GM21381 (cell line): ENCODE measurements at regions not wholly inside any gene's neighbourhood (a gene's known extent, or its start where the extent isn't known, plus 50 kb on each side); places are given as distances from the start of the nearest gene placed in this dataset.
"Not testable (repeated sequence)": the region's sequence is repeated elsewhere in the genome, so short reads cannot be mapped to it uniquely, and the experiment has no call there.

Source experiments
- ATAC-seq: cut with Tn5 transposase; IDR thresholded peaks from one replicate; pipeline ENCODE4 v1.9.1; 2021; ENCODE audit warnings: mild to moderate bottlenecking, moderate library complexity; ENCODE audit not compliant: unreplicated experiment

DNA sequence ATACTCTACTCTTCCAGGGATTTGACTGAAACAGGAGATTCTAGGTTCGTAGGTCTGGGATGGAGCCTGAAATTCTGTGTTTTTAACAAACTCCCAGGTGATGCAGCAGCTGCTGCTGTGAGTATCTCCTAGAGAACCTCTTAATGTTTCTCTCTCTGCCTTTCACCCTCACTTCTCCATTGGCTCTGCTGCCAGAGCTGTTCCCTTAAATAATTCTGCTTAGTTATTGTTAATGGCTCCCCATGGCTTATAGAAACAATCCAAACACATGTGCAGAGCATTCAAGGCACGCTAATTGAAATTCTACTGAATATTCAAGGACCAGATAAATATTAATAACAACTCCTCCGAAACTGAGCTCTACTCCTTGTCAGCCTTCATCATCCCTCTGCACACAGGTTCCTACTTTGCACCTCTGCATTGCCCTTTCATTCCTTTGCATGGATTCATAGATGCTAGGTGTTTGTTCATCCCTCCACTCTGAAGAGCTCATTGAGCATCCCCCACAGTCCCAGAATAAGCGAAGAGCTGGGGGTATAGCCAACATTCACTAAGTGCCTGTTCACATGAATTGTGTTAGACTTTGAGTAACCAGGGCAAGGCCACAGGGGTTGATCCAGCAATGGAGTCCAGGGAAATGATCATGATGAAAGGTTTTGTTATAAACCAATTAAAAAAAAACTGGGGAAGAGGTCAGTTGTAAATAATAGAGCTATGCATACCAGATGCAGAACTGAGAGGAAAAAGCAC, 488.4 kb upstream of the JAG1 start:
- no peak for ATAC-seq

DNA sequence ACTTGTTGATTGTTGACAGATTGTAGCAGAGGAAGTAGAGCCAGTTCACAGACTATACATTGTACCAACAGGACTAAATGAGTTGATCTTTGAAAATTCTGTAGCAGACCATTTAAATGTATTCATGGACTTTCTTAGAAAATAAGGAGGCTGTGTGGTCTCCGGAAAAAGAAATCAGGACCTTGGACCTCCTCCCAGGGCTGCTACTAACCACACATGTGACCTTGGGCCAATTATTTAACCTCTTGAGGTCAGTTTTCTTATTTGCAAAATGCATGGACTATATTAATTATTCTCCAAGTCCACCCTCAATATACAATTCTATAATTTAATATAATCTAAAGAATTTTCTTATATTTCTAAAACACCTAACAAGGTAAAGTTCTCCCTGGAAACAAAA, 492.0 kb upstream of the JAG1 start:
- ATAC-seq = no peak

- no peak for ATAC-seq
These were observed 492.9 kb upstream of the JAG1 start for GRCh38 chr20:11166712-11167111.

DNA sequence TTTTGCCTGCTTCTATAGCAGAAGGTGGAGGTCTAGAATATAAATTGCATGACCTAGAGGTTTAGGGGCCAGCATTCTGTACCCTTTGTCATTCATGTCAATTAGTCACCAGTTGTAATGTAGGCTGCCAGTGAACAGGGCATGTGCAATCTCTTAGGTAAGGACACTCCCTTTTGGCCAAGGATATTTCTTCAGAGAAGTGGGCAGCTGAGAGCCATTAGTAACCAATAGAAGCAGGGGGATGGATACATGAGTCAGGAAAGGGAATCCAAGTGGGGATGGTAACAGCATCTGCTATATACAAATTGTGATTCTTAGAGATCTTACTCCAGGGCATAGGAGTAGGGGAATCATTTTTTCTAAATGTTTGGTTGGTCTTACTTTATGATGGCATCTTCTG, 494.2 kb upstream of the JAG1 start:
- ATAC-seq = no peak

GRCh38 chr20:11170025-11170424, 496.2 kb upstream of the JAG1 start:
- ATAC-seq = no peak

GRCh38 chr20:11170565-11170964, 496.8 kb upstream of the JAG1 start:
- no peak for ATAC-seq

DNA sequence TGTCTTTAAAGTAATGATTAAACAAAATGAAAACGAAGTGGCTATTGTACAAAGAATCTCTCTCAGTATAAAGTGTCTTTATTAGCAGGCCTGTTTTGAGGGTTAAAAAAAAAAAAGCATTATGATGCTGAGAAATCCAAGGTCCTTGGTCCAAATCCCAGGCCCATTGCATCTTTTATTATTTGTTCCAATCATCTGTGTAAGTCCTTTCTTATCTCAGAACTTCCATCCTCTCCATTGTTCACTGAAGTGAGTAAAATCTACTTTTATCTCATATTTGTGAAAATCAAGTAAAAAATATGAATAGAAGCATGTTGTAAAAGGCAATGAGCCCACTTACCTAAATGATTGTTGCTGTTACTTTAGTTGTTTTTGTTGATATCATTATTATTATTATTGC, 499.1 kb upstream of the JAG1 start:
- no peak for ATAC-seq

DNA sequence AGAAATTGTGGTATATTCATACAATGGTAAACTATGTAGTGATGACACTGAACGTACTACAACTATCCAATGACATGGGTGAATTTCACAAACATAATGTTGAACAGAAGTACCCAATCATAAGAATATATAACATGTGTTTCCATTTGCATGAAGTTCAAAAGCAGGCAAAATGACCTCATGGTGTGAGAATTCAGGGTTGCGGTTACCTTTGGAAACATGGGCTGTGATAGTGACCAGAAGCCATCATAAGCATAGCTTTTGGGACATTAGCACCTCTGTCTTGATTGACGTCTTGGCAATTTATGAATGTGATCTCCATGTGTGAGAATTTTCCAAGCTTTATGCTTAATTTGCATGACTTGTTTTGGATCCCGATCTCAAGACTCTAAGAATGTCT, 500.1 kb upstream of the JAG1 start:
- no peak for ATAC-seq

DNA sequence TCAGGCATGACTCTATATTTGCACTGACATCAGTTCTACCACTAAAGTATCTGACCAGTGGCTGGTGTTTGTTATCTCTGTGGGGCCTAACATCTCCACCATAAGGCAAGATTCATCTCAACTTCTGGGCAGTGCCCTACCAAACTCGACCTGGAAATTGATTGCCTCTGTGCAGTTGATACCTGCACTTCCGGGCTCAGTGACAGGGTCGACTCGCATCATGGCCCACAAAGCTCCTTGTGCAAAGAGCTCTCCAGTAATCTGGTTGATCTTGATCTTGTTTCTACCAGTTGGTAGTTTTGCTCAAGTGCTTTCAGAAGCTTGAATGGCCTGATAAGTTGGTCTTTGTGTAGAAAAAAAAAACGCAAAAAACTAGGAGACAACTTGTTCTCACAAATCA, 501.1 kb upstream of the JAG1 start:
- no peak for ATAC-seq

DNA sequence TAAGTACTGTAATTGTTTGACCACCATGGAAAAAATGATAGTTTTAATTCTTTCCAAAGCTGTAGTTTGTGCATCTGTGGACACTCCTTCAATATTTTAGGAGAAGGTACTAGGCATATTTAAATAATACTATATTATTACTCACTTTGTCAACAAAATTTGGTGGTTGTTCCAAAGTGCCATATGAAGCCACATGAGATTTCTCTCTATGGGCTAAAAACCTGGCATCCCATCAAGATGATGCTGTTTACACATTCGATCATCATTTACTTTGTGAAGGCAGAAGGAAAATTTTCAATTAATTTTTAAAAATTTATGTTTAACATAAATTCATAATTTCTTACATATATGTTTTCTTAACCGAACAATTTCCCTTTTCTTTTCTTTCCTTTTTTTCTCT, 502.6 kb upstream of the JAG1 start:
- ATAC-seq = no peak

DNA sequence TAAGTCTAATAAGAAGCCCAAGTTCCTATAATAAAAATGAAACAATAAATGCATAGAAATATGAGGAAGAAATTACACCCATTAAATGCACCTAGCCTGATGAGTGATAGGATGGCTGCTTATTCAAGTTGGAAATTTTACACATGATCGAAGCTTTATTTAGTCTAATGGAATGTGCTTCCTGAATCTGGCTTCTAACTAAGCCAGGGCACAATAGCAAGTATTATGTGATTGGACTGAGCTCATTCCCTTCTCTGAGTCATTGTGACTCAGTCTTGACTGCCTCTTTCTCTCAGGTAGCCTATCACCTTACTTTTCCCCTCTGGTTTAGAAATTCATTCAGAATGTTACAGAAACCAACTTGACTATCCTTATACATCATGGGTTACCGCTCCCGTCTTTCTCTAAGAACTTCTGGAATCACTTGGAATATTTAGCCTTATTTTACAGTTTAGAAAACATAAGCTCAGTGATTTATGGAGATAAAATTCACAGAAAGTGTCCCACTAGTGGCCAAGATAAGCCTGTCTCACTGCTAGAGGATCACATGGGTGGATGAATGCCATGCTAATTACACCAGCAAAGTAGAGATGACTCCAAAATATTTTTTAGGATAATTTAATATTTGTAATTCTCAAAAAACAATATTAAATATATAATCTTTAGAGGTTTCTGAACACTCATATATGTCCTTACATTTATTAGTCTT, 505.3 kb upstream of the JAG1 start:
- ATAC-seq = no peak

DNA sequence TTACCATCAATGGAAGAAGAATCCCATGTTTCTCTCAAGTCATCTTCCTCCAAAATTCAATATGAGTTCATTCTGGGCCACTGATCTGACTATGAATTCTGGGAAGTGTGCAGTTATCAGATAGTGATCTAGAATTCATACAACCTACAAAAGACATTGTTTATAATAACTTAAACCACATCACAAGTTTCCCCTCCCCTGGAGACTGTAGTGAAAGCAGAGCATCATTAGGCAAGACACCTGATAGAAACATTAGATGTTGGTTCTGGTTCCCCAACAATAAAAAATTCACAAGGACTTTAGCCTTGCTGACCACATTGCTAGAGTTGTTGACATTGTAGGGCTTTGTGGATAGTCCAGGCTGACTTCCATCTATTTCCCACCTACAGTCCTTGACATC, 506.4 kb upstream of the JAG1 start:
- no peak for ATAC-seq

GRCh38 chr20:11181129-11181528, 507.3 kb upstream of the JAG1 start:
- not testable (repeated sequence) for ATAC-seq

DNA sequence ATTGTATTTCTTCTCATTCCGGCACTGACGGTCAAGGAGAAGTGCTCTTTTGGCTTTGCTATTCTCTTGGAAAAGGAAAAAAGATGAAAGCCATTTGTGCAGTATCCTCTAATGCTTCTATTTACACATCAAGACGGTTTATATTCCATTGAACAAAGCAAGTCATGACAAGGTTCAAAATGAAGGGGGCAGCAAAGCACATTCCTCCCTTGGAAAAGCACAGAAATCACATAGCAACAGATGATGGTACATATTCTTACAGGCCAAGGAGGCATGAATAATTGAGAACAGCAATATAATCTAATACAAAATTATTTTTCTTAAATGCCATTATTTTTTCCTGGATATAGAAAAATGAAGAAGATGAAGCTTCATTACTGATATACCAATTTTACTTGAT, 508.2 kb upstream of the JAG1 start:
- ATAC-seq = no peak

- ATAC-seq = no peak
These were observed 508.9 kb upstream of the JAG1 start for GRCh38 chr20:11182720-11183119.

GRCh38 chr20:11186301-11187008, 512.7 kb upstream of the JAG1 start:
- no peak for ATAC-seq

DNA sequence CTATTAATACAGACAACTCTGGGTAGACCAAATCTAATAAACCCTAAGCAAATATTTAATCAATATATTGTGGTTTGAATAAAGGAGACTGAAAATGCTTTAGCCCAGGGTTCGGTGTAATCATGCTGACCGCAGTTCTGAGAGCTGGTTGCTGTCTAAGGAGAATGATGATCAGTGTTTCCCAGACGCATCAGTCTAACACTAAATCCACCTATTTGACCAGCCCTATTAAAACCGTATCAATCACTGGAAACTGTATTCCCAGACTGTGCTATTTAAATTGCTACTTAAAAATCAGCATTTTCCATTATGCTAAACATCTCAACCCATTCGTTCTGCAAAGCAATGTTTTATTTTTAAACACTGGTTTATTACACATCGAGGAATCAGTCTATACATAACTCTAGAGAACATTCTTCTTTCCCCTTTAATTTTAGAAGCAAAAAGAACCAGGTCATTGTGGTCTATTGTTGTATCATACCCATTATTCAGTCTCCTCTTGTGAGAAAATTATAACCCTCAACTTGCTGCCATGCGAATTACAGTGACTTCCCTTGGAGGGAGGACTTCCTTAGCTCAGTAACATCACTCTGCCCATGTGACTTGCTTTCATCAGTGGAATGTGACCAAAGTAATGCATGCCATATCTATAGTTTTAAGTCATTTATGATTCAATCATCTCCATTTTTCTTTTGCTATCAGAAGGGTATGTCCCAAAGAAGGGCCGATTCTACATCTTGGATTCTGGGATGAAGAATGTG, 515.2 kb upstream of the JAG1 start:
- ATAC-seq = no peak

DNA sequence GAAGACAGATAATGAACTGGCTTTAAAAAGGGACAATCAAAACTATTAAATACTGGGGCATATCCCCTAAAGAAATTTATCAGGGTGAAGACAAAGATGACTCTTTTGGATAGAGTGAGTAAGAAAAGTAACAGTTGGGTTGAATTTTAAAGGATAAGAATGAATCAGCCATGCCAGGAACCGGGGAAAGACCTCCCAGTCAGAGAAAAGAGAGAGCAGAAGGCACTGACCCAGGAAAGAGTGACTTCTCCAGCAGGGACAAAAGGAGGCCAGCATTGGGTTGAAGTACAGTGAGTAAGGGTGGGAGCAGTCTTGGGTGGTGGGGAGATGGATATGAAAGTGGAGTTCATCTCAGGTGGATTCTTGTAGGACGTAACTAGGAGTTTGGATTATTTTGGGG, 516.9 kb upstream of the JAG1 start:
- ATAC-seq = no peak

DNA sequence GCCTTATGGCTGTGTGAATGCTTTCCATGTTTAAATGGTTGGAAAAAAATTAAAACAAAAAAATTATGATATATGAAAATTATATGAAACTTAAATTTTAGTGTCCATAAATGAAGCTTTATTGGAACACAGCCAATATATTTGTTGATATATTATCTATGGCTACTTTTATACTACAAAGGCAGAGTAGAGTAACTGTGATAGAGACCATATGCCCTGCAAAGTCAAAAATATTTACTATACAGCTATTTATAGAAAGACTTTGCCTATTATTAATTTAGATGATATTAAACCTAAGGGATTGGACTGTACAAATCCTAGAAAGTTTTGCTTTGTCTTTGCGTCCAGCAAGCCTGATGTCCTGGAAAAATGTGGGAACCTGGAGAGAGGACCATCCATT, 518.3 kb upstream of the JAG1 start:
- no peak for ATAC-seq

- ATAC-seq = no peak
These were observed 519.4 kb upstream of the JAG1 start for GRCh38 chr20:11193241-11193640.

GRCh38 chr20:11195169-11195568, 521.4 kb upstream of the JAG1 start:
- ATAC-seq = no peak
